Kidney epithelial cell (primary cell): ENCODE measurements at regions not wholly inside any gene's neighbourhood (a gene's known extent, or its start where the extent isn't known, plus 50 kb on each side); places are given as distances from the start of the nearest gene placed in this dataset.

Experiments
- DNase-seq: peaks from one replicate; pipeline ENCODE4 v3.0.0-alpha.2; 2010; ENCODE audit warnings: low read depth
- H3K27me3 ChIP-seq: 2 replicates; pipeline ENCODE4 v1.6.0; 2011; ENCODE audit warnings: low read length; ENCODE audit not compliant: control insufficient read depth, insufficient read depth
- H3K36me3 ChIP-seq: 2 replicates; pipeline ENCODE4 v1.5.1; 2011; ENCODE audit warnings: low read length; ENCODE audit not compliant: control insufficient read depth, insufficient read depth
- H3K4me3 ChIP-seq: 2 replicates; pipeline ENCODE4 v1.5.1; 2011; ENCODE audit warnings: low read depth, mild to moderate bottlenecking, control low read depth, low read length
- CTCF ChIP-seq: IDR thresholded peaks from 2 replicates; pipeline ENCODE4 v1.5.1; 2011; ENCODE audit warnings: mild to moderate bottlenecking, moderate library complexity, low read length, control low read depth, inconsistent platforms; ENCODE audit not compliant: insufficient read depth, poor library complexity, severe bottlenecking

GRCh38 chr13:106433066-106433465 lies 102.4 kb downstream of the EFNB2 start:
- no peak for DNase-seq

GRCh38 chr13:106432636-106433035 lies 102.8 kb downstream of the EFNB2 start:
- no peak for TF ChIP-seq CTCF
- no peak for DNase-seq
- H3K27me3 ChIP-seq = no peaks in the 10 kb centered on the region
- H3K36me3 ChIP-seq = no peaks in the 10 kb centered on the region
- no peak overlapping the region for H3K4me3 ChIP-seq

More at GRCh38 chr13:106433066-106433465, 102.4 kb downstream of the EFNB2 start:
- Histone ChIP-seq H3K4me3 (no peak overlapping the region), H3K27me3 (no peaks in the 10 kb centered on the region), H3K36me3 (no peaks in the 10 kb centered on the region)
- no peak for TF ChIP-seq CTCF

GRCh38 chr13:106426909-106427308 lies 108.6 kb downstream of the EFNB2 start:
- no peak overlapping the region for H3K4me3 ChIP-seq
- H3K27me3 ChIP-seq = no peaks in the 10 kb centered on the region
- no peak for TF ChIP-seq CTCF
- H3K36me3 ChIP-seq = no peaks in the 10 kb centered on the region
- no peak for DNase-seq

GRCh38 chr13:106425661-106426060 lies 109.8 kb downstream of the EFNB2 start:
- Histone ChIP-seq H3K4me3 (no peak overlapping the region), H3K36me3 (no peaks in the 10 kb centered on the region), H3K27me3 (no peaks in the 10 kb centered on the region)
- no peak for TF ChIP-seq CTCF
- no peak for DNase-seq

GRCh38 chr13:106424805-106425204 lies 110.7 kb downstream of the EFNB2 start:
- Histone ChIP-seq H3K27me3 (no peaks in the 10 kb centered on the region), H3K36me3 (no peaks in the 10 kb centered on the region), H3K4me3 (no peak overlapping the region)
- no peak for DNase-seq
- TF ChIP-seq CTCF = no peak

- no peak for DNase-seq
- H3K27me3 ChIP-seq = no peaks in the 10 kb centered on the region
- H3K4me3 ChIP-seq = no peak overlapping the region
- no peaks in the 10 kb centered on the region for H3K36me3 ChIP-seq
- no peak for TF ChIP-seq CTCF
Observed at GRCh38 chr13:106423530-106423929, 111.9 kb downstream of the EFNB2 start.
